ENCODE measurements at regions not wholly inside any gene's neighbourhood (a gene's known extent, or its start where the extent isn't known, plus 50 kb on each side); places are given as distances from the start of the nearest gene placed in this dataset.

DNA sequence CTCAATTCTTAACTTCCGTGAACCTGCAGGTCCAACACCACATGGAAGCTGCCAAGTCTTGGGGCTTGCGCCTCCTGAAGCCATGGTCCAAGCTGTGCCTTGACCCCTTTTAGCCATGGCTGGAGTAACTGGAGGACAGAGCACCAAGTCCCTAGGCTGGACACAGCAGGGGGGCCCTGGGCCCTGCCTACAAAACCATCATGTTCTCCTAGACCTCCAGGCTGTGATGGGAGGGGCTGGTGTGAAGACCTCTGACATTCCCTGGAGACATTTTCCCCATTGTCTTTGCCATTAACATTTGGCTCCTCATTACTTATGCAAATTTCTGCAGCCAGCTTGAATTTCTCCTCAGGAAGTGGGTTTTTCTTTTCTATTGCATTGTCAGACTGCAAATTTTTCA is 570.1 kb downstream of the FSCB start:
- ChIA-PET CTCF (no interaction called here), POLR2A (no interaction called here)
- Histone ChIP-seq H2AFZ (ENCODE audit: insufficient read depth, low read depth, low read length, poor library complexity, severe bottlenecking) (no peak overlapping the region), H3K4me3 (ENCODE audit: control extremely low read depth in 1 of 5, extremely low read depth in 1 of 5, insufficient read depth in 1 of 5, low read depth in 2 of 5, low read length in 4 of 5) (no peak overlapping the region), H3K36me3 (replicated peaks in 1 of 2; ENCODE audit: control extremely low read depth in 1 of 2, control insufficient read depth in 1 of 2, extremely low read depth in 1 of 2, insufficient read depth in 2 of 2, low read length in 1 of 2) (no peaks in the 10 kb centered on the region), H3K27ac (ENCODE audit: low read length in 2 of 2) (no peak overlapping the region), H3K4me1 (ENCODE audit: control insufficient read depth in 2 of 2, insufficient read depth in 2 of 2, low read length in 2 of 2) (no peaks in the 10 kb centered on the region), H3K9ac (ENCODE audit: low read length) (no peak overlapping the region), H3K27me3 (replicated peaks in 1 of 4; ENCODE audit: control extremely low read depth in 1 of 4, control insufficient read depth in 3 of 4, insufficient read depth in 4 of 4, low read length in 3 of 4) (no peaks in the 10 kb centered on the region), H3K4me2 (replicated peaks; ENCODE audit: low read depth, low read length, poor library complexity, severe bottlenecking) (no peak overlapping the region), H4K20me1 (ENCODE audit: control insufficient read depth, insufficient read depth, low read length, poor library complexity, severe bottlenecking) (no peaks in the 10 kb centered on the region), H3K9me3 (ENCODE audit: control extremely low read depth in 1 of 3, control insufficient read depth in 2 of 3, insufficient read depth in 1 of 3, low read length in 2 of 3) (peaks cover 0 to 25% (median 0%) of the 10 kb centered on the region in 3 donors), H3K79me2 (ENCODE audit: control insufficient read depth, insufficient read depth, low read length) (no peaks in the 10 kb centered on the region)
- Mint-ChIP-seq H3K27me3 (no peaks in the 10 kb centered on the region), H3K4me1 (no peaks in the 10 kb centered on the region), H3K27ac (no peak overlapping the region), H3K4me3 (no peak overlapping the region), H3K9me3 (ENCODE audit: insufficient read depth) (peaks cover 2% of the 10 kb centered on the region)
- no peak for DNase-seq
- WGBS (ENCODE audit: insufficient coverage) = 94% methylated on average over 2 of the region's 2 CpGs
- intact Hi-C loops (cut with micrococcal nuclease) = no loop called here
- no peak for TF ChIP-seq EZH2 (IDR thresholded peaks at IDR 0.05; ENCODE audit: borderline replicate concordance, insufficient read depth, low read depth, low read length, poor library complexity, severe bottlenecking)
- TF ChIP-seq, protein P1, sequence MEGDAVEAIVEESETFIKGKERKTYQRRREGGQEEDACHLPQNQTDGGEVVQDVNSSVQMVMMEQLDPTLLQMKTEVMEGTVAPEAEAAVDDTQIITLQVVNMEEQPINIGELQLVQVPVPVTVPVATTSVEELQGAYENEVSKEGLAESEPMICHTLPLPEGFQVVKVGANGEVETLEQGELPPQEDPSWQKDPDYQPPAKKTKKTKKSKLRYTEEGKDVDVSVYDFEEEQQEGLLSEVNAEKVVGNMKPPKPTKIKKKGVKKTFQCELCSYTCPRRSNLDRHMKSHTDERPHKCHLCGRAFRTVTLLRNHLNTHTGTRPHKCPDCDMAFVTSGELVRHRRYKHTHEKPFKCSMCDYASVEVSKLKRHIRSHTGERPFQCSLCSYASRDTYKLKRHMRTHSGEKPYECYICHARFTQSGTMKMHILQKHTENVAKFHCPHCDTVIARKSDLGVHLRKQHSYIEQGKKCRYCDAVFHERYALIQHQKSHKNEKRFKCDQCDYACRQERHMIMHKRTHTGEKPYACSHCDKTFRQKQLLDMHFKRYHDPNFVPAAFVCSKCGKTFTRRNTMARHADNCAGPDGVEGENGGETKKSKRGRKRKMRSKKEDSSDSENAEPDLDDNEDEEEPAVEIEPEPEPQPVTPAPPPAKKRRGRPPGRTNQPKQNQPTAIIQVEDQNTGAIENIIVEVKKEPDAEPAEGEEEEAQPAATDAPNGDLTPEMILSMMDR (IDR thresholded peaks at IDR 0.05) = no peak
- ATAC-seq (ENCODE audit: low read depth) = no peak

DNA sequence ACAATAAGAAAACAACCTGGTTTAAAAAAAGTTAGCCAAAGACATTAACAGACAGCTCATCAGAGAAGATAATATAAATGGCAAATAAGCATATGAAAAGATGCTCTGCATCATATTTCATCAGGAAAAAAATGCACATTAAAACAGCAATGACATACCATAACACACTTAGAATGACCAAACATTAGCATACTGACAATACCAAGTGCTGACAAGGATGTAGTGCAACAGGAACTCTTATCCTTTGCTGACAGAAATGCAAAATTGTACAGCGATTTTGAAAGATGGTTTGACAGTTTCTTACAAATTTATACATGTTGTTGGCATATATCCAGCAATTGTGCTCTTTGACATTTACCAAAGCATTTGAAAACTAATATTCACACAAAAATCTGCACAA is 573.0 kb downstream of the FSCB start:
- CTCF ChIA-PET = no interaction called here

More for the DNA sequence above, 573.0 kb downstream of the FSCB start:
- no peak overlapping the region for H3K27ac ChIP-seq (ENCODE audit: low read length in 2 of 2)
- TF ChIP-seq EZH2 (IDR thresholded peaks at IDR 0.05; ENCODE audit: borderline replicate concordance, insufficient read depth, low read depth, low read length, poor library complexity, severe bottlenecking) = no peak
- TF ChIP-seq, protein P1 (IDR thresholded peaks at IDR 0.05) = no peak
- DNase-seq = no peak
- ATAC-seq (ENCODE audit: low read depth) = no peak
- no peaks in the 10 kb centered on the region for H4K20me1 ChIP-seq (ENCODE audit: control insufficient read depth, insufficient read depth, low read length, poor library complexity, severe bottlenecking)
- H2AFZ ChIP-seq (ENCODE audit: insufficient read depth, low read depth, low read length, poor library complexity, severe bottlenecking) = no peak overlapping the region
- Mint-ChIP-seq H3K9me3 (ENCODE audit: insufficient read depth) (peaks cover 2% of the 10 kb centered on the region), H3K27me3 (no peaks in the 10 kb centered on the region), H3K4me1 (no peaks in the 10 kb centered on the region), H3K27ac (no peak overlapping the region), H3K4me3 (no peak overlapping the region)
- peaks cover 0 to 17% (median 0%) of the 10 kb centered on the region in 3 donors for H3K9me3 ChIP-seq (ENCODE audit: control extremely low read depth in 1 of 3, control insufficient read depth in 2 of 3, insufficient read depth in 1 of 3, low read length in 2 of 3)
- no peaks in the 10 kb centered on the region for H3K36me3 ChIP-seq (replicated peaks in 1 of 2; ENCODE audit: control extremely low read depth in 1 of 2, control insufficient read depth in 1 of 2, extremely low read depth in 1 of 2, insufficient read depth in 2 of 2, low read length in 1 of 2)
- intact Hi-C loops (cut with micrococcal nuclease) = no loop called here
- H3K27me3 ChIP-seq (replicated peaks in 1 of 4; ENCODE audit: control extremely low read depth in 1 of 4, control insufficient read depth in 3 of 4, insufficient read depth in 4 of 4, low read length in 3 of 4) = no peaks in the 10 kb centered on the region
- no peak overlapping the region for H3K4me2 ChIP-seq (replicated peaks; ENCODE audit: low read depth, low read length, poor library complexity, severe bottlenecking)
- no peak overlapping the region for H3K9ac ChIP-seq (ENCODE audit: low read length)
- no CpG with 5 or more reads among the region's 1 CpG for WGBS (ENCODE audit: insufficient coverage)
- H3K79me2 ChIP-seq (ENCODE audit: control insufficient read depth, insufficient read depth, low read length) = no peaks in the 10 kb centered on the region
- H3K4me1 ChIP-seq (ENCODE audit: control insufficient read depth in 2 of 2, insufficient read depth in 2 of 2, low read length in 2 of 2) = no peaks in the 10 kb centered on the region
- H3K4me3 ChIP-seq (ENCODE audit: control extremely low read depth in 1 of 5, extremely low read depth in 1 of 5, insufficient read depth in 1 of 5, low read depth in 2 of 5, low read length in 4 of 5) = no peak overlapping the region
- POLR2A ChIA-PET = no interaction called here

Data from B cell (primary cell).